CD4-positive, alpha-beta T cell (primary cell): ENCODE measurements at regions not wholly inside any gene's neighbourhood (a gene's known extent, or its start where the extent isn't known, plus 50 kb on each side); places are given as distances from the start of the nearest gene placed in this dataset.

ENCODE experiments used
- ATAC-seq: fragments of 200-7000 bp; cut with Tn5 transposase; one replicate; pipeline ENCODE4 v1.10.0; 2022; ENCODE audit warnings: mild to moderate bottlenecking; ENCODE audit not compliant: poor library complexity
- CTCF ChIA-PET: fragments of 350-600 bp; sonication (Branson Sonifier 250); formaldehyde crosslinking; loops from one replicate; lab custom pipeline; 2021; ENCODE audit warnings: antibody characterized with exemption, inconsistent platforms; lab: Charles Lee
- POLR2A ChIA-PET: fragments of 350-600 bp; sonication (Branson Sonifier 250); formaldehyde crosslinking; loops from one replicate; lab custom pipeline; 2021; ENCODE audit warnings: antibody characterized with exemption, inconsistent platforms; lab: Charles Lee
- DNase-seq, 14 experiments: peaks; one replicate each; pipeline ENCODE4 v3.0.0-alpha.2; 2013 to 2020; ENCODE audit warnings: mixed read lengths in 2 of 14
- H3K27ac ChIP-seq, 2 donors: one replicate each; pipeline versions ENCODE4 v1.5.1 to v1.7.0; 2013; ENCODE audit warnings: low read length in 2 of 2, low read depth in 1 of 2, mild to moderate bottlenecking in 1 of 2
- H3K27me3 ChIP-seq, 2 experiments: 1 replicate in 1 of 2; 2 replicates in 1 of 2; pipeline versions ENCODE4 v1.6.1 to v1.7.0; 2013; ENCODE audit warnings: low read length in 2 of 2, control low read depth in 1 of 2, mild to moderate bottlenecking in 1 of 2, moderate library complexity in 1 of 2; ENCODE audit not compliant: insufficient read depth in 2 of 2, control insufficient read depth in 1 of 2
- H3K36me3 ChIP-seq: one replicate; pipeline ENCODE4 v1.6.1; 2013; ENCODE audit warnings: low read length, control low read depth; ENCODE audit not compliant: insufficient read depth
- H3K4me1 ChIP-seq: one replicate; pipeline ENCODE4 v1.6.1; 2013; ENCODE audit warnings: low read length, control low read depth; ENCODE audit not compliant: insufficient read depth
- H3K4me3 ChIP-seq: one replicate; pipeline ENCODE4 v1.5.1; 2013; ENCODE audit warnings: mild to moderate bottlenecking, low read length, moderate library complexity
- H3K9me3 ChIP-seq, 2 experiments: 1 replicate in 1 of 2; 2 replicates in 1 of 2; pipeline versions ENCODE4 v1.6.1 to v1.7.0; 2013; ENCODE audit warnings: low read length in 2 of 2, mild to moderate bottlenecking in 2 of 2, control low read depth in 1 of 2, moderate library complexity in 1 of 2; ENCODE audit not compliant: control insufficient read depth in 1 of 2, insufficient read depth in 1 of 2
- H3K27ac Mint-ChIP-seq: one replicate; pipeline ENCODE4 v1.8.0; 2020; ENCODE audit warnings: mixed read lengths
- H3K27me3 Mint-ChIP-seq: one replicate; pipeline ENCODE4 v1.8.0; 2021; ENCODE audit warnings: mixed read lengths
- H3K36me3 Mint-ChIP-seq: one replicate; pipeline ENCODE4 v1.8.0; 2021; ENCODE audit warnings: low read depth, mixed read lengths
- H3K4me1 Mint-ChIP-seq: one replicate; pipeline ENCODE4 v1.8.0; 2021; ENCODE audit warnings: low read depth, mixed read lengths
- H3K4me3 Mint-ChIP-seq: one replicate; pipeline ENCODE4 v1.8.0; 2020; ENCODE audit warnings: mild to moderate bottlenecking, mixed read lengths
- H3K9me3 Mint-ChIP-seq: one replicate; pipeline ENCODE4 v1.8.0; 2020; ENCODE audit warnings: mixed read lengths
- intact Hi-C, 2 experiments: fragments of 100-400 bp; cut with DNase I in 1 of 2; cut with micrococcal nuclease in 1 of 2; formaldehyde crosslinking; loops; one replicate each; pipeline versions ENCODE4 v1.15.1 to v1.9.0; 2023 to 2025; cut with DNase I, micrococcal nuclease
- TF ChIP-seq, protein P1 (sequence below): fragments of 200-600 bp; IDR thresholded peaks from one replicate; pipeline ENCODE4 v1.8.0; 2022; ENCODE audit warnings: antibody characterized with exemption, mild to moderate bottlenecking

- no peaks in the 10 kb centered on the region for H3K36me3 Mint-ChIP-seq
Observed at GRCh38 chr7:12990440-12990839, 303.0 kb downstream of the ARL4A start.

DNA sequence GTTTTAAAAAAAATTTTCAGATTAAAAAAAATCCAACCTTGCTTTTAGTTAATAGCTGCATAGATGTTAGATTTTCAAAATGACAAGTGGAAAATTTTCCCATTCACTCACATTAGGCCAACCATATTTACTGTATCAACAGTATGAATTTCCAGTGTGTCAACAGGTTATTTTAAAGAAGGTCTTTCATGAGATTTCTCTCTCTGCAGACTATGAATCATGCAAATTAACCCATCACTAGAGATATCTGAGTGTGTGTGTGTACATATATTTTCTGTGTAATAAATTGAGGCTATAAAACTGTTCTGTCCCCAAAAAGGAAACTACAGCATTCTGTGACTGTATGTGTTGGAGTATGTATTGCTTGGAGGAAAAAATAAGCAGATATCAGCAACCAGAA, 305.6 kb downstream of the ARL4A start:
- Histone ChIP-seq H3K4me3 (no peak overlapping the region), H3K27me3 (no peaks in the 10 kb centered on the region), H3K9me3 (no peaks in the 10 kb centered on the region), H3K36me3 (no peaks in the 10 kb centered on the region), H3K4me1 (no peaks in the 10 kb centered on the region), H3K27ac (no peak overlapping the region)
- no peaks in the 10 kb centered on the region for H3K4me1 Mint-ChIP-seq
- ChIA-PET CTCF (no interaction called here), POLR2A (no interaction called here)
- DNase-seq (no peak), ATAC-seq (no peak)
- intact Hi-C loops, result no loop called here
- peaks cover 7% of the 10 kb centered on the region for H3K27me3 Mint-ChIP-seq
- no peak overlapping the region for H3K27ac Mint-ChIP-seq
- no peak overlapping the region for H3K4me3 Mint-ChIP-seq
- TF ChIP-seq, protein P1, sequence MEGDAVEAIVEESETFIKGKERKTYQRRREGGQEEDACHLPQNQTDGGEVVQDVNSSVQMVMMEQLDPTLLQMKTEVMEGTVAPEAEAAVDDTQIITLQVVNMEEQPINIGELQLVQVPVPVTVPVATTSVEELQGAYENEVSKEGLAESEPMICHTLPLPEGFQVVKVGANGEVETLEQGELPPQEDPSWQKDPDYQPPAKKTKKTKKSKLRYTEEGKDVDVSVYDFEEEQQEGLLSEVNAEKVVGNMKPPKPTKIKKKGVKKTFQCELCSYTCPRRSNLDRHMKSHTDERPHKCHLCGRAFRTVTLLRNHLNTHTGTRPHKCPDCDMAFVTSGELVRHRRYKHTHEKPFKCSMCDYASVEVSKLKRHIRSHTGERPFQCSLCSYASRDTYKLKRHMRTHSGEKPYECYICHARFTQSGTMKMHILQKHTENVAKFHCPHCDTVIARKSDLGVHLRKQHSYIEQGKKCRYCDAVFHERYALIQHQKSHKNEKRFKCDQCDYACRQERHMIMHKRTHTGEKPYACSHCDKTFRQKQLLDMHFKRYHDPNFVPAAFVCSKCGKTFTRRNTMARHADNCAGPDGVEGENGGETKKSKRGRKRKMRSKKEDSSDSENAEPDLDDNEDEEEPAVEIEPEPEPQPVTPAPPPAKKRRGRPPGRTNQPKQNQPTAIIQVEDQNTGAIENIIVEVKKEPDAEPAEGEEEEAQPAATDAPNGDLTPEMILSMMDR, result no peak
- H3K9me3 Mint-ChIP-seq, result no peaks in the 10 kb centered on the region
- H3K36me3 Mint-ChIP-seq, result no peaks in the 10 kb centered on the region

More at GRCh38 chr7:12990440-12990839, 303.0 kb downstream of the ARL4A start:
- no peaks in the 10 kb centered on the region for H3K27me3 ChIP-seq
- intact Hi-C loops, result no loop called here
- H3K36me3 ChIP-seq, result no peaks in the 10 kb centered on the region
- H3K27me3 Mint-ChIP-seq, result peaks cover 9% of the 10 kb centered on the region
- H3K9me3 ChIP-seq, result no peaks in the 10 kb centered on the region
- no peak overlapping the region for H3K4me3 ChIP-seq
- H3K4me3 Mint-ChIP-seq, result no peak overlapping the region
- H3K27ac ChIP-seq, result no peak overlapping the region
- no peaks in the 10 kb centered on the region for H3K4me1 ChIP-seq
- POLR2A ChIA-PET, result no interaction called here
- no peak overlapping the region for H3K27ac Mint-ChIP-seq
- no peaks in the 10 kb centered on the region for H3K9me3 Mint-ChIP-seq
- ATAC-seq, result no peak
- TF ChIP-seq, protein P1, result no peak
- CTCF ChIA-PET, result no interaction called here
- no peaks in the 10 kb centered on the region for H3K4me1 Mint-ChIP-seq
- DNase-seq, result no peak

- Mint-ChIP-seq H3K4me1 (no peaks in the 10 kb centered on the region), H3K4me3 (no peak overlapping the region), H3K36me3 (no peaks in the 10 kb centered on the region), H3K27ac (no peak overlapping the region), H3K27me3 (no peaks in the 10 kb centered on the region), H3K9me3 (peaks cover 2% of the 10 kb centered on the region)
- TF ChIP-seq, protein P1, result no peak
- no peak overlapping the region for H3K4me3 ChIP-seq
- no peaks in the 10 kb centered on the region for H3K4me1 ChIP-seq
- DNase-seq, result no peak
- no peaks in the 10 kb centered on the region for H3K27me3 ChIP-seq
- ATAC-seq, result no peak
- ChIA-PET CTCF (interaction anchor here (0.6 kb wide), 1 partner anchor 113 kb away, joined by 3 read pairs; no protein-coding TSS in a partner anchor), POLR2A (no interaction called here)
- H3K27ac ChIP-seq, result no peak overlapping the region
- H3K36me3 ChIP-seq, result no peaks in the 10 kb centered on the region
- no peaks in the 10 kb centered on the region for H3K9me3 ChIP-seq
- intact Hi-C loops, result no loop called here
Observed at GRCh38 chr7:12995912-12996469, 308.6 kb downstream of the ARL4A start.
